ENCODE measurements at regions not wholly inside any gene's neighbourhood (a gene's known extent, or its start where the extent isn't known, plus 50 kb on each side); places are given as distances from the start of the nearest gene placed in this dataset.
"Not testable (repeated sequence)": the region's sequence is repeated elsewhere in the genome, so short reads cannot be mapped to it uniquely, and the experiment has no call there.

DNA sequence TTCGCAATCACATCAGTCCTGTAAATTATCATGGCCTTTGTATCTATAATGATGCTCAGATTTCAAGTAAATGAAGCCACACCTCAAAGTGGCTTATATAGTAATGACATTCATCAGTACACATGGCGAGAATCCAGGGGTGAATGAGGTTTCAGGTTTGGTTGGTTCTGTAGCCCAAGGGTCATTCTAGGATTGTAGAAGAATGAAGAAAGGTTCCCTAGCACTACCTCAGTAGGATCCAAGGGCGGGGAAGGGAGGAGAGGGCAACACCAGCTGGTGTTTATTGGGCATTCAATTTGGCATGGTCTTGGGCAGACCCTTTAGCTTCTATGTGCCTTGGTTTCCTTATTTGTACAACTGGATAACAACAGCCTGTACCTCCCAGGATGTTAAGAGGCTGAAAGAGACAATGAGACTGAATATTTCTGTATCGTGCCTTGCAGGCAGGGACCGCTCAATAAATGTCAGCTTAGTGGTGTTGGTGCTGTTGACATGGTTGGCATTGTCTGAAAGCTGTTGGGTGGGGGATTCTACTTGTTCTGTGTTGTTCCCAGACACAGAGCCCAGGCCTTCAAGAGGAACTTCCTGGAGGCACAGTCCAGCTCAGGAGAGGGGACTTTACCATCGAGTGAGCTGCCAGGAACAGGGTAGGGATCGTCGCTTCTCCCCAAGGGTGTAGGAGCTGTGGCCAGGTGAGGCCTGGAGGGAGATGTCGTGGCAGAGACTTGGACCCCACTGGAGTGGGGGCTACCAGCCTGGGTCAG is 388.2 kb downstream of the PTPRU start:
- WGBS, 2 donors = 79 to 81% methylated on average over 9 of the region's 9 CpGs
- no peak overlapping the region for H3K4me3 ChIP-seq
- no peaks in the 10 kb centered on the region for H3K4me1 ChIP-seq
- DNase-seq (no peak), ATAC-seq (ENCODE audit: low FRiP score in 2 of 2) (no peak)
- no peaks in the 10 kb centered on the region for H3K36me3 ChIP-seq
- H3K27ac ChIP-seq = no peak overlapping the region
- H3K9me3 ChIP-seq = peaks cover 0 to 10% (median 0%) of the 10 kb centered on the region in 4 donors
- TF ChIP-seq EP300 (IDR thresholded peaks at IDR 0.05) = no peak
- TF ChIP-seq POLR2AphosphoS5 (IDR thresholded peaks at IDR 0.05) = no peak
- no peaks in the 10 kb centered on the region for H3K27me3 ChIP-seq

DNA sequence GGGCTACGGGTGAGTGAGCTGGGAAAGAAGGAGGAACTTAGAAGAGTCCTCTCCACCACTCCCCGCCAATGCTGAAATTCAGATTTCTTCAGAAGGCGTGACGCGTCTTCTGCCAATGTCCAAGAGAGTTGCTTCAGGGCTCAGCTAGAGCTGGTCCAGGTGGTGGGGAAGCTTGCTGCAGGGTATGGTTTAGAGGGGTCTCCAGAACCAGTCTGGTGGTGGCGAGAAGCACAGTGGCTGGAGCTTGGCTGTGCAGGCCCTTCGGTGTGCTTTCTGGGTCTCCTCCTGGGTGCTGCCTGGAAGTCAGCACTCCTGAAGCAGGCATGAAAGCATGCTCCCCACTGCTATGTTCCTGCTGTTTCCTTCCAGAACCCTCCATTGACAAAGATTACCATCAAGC is 387.2 kb downstream of the PTPRU start:
- H3K27ac ChIP-seq = no peak overlapping the region
- no peaks in the 10 kb centered on the region for H3K27me3 ChIP-seq
- ATAC-seq (ENCODE audit: low FRiP score in 2 of 2) (no peak), DNase-seq (no peak)
- H3K9me3 ChIP-seq = peaks cover 0 to 10% (median 0%) of the 10 kb centered on the region in 4 donors
- H3K4me3 ChIP-seq = no peak overlapping the region
- H3K4me1 ChIP-seq = no peaks in the 10 kb centered on the region
- TF ChIP-seq, protein P1, sequence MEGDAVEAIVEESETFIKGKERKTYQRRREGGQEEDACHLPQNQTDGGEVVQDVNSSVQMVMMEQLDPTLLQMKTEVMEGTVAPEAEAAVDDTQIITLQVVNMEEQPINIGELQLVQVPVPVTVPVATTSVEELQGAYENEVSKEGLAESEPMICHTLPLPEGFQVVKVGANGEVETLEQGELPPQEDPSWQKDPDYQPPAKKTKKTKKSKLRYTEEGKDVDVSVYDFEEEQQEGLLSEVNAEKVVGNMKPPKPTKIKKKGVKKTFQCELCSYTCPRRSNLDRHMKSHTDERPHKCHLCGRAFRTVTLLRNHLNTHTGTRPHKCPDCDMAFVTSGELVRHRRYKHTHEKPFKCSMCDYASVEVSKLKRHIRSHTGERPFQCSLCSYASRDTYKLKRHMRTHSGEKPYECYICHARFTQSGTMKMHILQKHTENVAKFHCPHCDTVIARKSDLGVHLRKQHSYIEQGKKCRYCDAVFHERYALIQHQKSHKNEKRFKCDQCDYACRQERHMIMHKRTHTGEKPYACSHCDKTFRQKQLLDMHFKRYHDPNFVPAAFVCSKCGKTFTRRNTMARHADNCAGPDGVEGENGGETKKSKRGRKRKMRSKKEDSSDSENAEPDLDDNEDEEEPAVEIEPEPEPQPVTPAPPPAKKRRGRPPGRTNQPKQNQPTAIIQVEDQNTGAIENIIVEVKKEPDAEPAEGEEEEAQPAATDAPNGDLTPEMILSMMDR (IDR thresholded peaks at IDR 0.05) = no peak
- TF ChIP-seq EP300 (IDR thresholded peaks at IDR 0.05) (no peak), POLR2AphosphoS5 (IDR thresholded peaks at IDR 0.05) (no peak), POLR2A (IDR thresholded peaks at IDR 0.05) (no peak)
- H3K36me3 ChIP-seq = no peaks in the 10 kb centered on the region
- WGBS, 2 donors = 80 to 91% methylated on average over 7 of the region's 7 CpGs

DNA sequence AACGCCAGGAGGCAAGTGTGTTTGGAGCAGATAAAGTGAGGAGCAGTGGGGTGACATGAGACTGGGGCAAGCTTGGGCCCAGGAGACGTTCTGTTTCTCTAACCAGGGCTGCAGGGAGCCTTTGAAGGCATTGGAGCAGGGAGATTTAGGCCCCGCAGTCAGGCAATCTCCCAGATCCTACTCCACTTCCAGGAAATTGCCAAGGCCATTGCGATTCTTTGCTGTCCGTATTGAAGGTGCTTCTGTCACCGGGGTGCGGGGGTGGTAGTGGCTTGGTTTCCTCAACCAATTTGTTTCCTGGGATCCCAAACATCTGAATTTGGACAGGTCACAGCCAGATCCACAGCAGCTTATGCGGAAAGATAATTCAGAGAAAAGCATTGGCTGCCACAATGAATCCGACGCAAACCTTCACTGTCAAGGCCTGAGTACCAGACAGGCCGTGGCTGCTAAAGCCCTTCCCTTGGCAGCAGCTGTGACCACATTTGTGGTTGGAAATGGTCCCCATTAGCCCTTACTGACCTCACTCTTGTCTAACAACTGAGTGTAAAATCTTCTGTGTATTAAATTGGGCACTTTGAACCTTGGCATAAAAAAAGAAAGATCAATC is 385.6 kb downstream of the PTPRU start:
- no peak overlapping the region for H3K27ac ChIP-seq
- no peak for ATAC-seq (ENCODE audit: low FRiP score in 2 of 2)
- no peaks in the 10 kb centered on the region for H3K9me3 ChIP-seq
- no peak for TF ChIP-seq EP300 (IDR thresholded peaks at IDR 0.05)
- TF ChIP-seq, protein P1 (IDR thresholded peaks at IDR 0.05) = no peak
- TF ChIP-seq POLR2A (IDR thresholded peaks at IDR 0.05) = no peak
- no peak for TF ChIP-seq POLR2AphosphoS5 (IDR thresholded peaks at IDR 0.05)
- H3K36me3 ChIP-seq = no peaks in the 10 kb centered on the region
- no peaks in the 10 kb centered on the region for H3K4me1 ChIP-seq
- no peak for DNase-seq
- H3K27me3 ChIP-seq = no peaks in the 10 kb centered on the region
- WGBS, 2 donors = 77 to 84% methylated on average over 11 of the region's 11 CpGs
- H3K4me3 ChIP-seq = no peak overlapping the region

DNA sequence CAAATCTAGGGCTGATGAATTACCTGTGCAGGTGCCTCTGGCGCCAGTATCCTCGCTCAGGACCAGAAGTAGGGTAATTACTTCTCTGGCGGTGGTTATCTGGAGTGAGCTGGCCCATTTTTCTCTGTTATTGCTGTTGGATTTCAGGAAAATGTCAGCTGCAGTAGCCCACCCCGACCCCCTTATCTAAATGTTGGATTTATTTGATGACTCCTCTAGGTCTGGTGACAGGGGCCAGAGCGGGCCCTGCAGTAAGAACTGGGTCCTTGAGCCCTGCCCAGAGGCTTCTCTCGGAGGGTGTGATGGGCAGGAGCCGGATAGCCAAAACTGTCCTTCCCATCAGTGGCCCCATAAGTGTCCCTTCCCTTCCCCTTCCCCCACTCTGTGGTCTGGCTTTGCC is 384.3 kb downstream of the PTPRU start:
- no peaks in the 10 kb centered on the region for H3K9me3 ChIP-seq
- no peak for ATAC-seq (ENCODE audit: low FRiP score in 2 of 2)
- H3K4me3 ChIP-seq = no peak overlapping the region
- no peak overlapping the region for H3K27ac ChIP-seq
- H3K4me1 ChIP-seq = no peaks in the 10 kb centered on the region
- no peaks in the 10 kb centered on the region for H3K36me3 ChIP-seq
- DNase-seq = no peak
- TF ChIP-seq POLR2AphosphoS5 (IDR thresholded peaks at IDR 0.05) (no peak), EP300 (IDR thresholded peaks at IDR 0.05) (no peak), POLR2A (IDR thresholded peaks at IDR 0.05) (no peak)
- TF ChIP-seq, protein P1 (IDR thresholded peaks at IDR 0.05) = no peak
- WGBS, 2 donors = 82 to 84% methylated on average over 7 of the region's 7 CpGs
- no peaks in the 10 kb centered on the region for H3K27me3 ChIP-seq

DNA sequence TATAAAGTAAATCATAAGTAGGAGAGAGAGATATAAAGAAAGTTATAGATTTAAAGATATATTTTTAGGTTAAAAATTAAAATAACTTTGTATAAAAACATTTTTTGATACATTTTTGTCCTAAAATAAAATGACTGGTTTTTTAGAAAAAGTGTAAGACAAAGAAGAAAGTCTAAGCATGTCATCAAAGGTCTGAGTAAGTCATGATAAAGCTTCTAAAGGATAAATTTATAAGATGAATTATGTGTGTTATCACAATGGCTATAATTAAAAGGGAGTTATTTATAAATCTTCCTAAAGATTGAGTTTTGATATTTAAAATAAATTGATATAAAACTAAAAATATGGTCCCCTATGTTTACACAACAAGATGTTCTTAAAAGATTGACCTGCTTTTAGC is 370.9 kb downstream of the PTPRU start:
- no peak for ATAC-seq (ENCODE audit: low FRiP score in 2 of 2)
- TF ChIP-seq EP300 (IDR thresholded peaks at IDR 0.05) (no peak), POLR2A (IDR thresholded peaks at IDR 0.05) (no peak), POLR2AphosphoS5 (IDR thresholded peaks at IDR 0.05) (no peak)
- TF ChIP-seq, protein P1 (IDR thresholded peaks at IDR 0.05) = no peak
- H3K4me3 ChIP-seq = no peak overlapping the region
- H3K27me3 ChIP-seq = no peaks in the 10 kb centered on the region
- no peaks in the 10 kb centered on the region for H3K36me3 ChIP-seq
- no peak for DNase-seq
- H3K9me3 ChIP-seq = no peaks in the 10 kb centered on the region
- H3K27ac ChIP-seq = no peak overlapping the region
- no peaks in the 10 kb centered on the region for H3K4me1 ChIP-seq

DNA sequence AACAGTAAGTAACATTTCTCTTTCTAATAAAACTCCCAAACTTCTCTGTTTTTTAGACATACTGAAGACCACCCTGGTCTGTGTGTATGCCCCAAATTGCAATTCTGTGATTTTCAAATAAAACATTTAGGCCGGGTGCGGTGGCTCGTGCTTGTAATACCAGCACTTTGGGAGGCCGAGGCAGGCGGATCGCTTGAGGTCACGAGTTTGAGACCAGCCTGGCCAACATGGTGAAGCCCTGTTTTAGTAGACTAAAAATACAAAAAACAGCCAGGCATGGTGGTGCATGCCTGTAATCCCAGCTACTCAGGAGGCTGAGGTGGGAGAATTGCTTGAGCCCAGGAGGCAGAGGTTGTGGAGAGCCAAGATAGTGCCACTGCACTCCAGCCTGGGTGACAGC is 368.5 kb downstream of the PTPRU start:
- H3K9me3 ChIP-seq; ATAC-seq (ENCODE audit: low FRiP score in 2 of 2); H3K27me3 ChIP-seq; DNase-seq; H3K4me3 ChIP-seq; H3K4me1 ChIP-seq; H3K27ac ChIP-seq; H3K36me3 ChIP-seq: not testable (repeated sequence)
- WGBS, 2 donors = 91 to 92% methylated on average over 7 of the region's 7 CpGs

All from upper lobe of left lung (tissue), 6 donors.